Fibroblast of lung (primary cell): ENCODE measurements at regions not wholly inside any gene's neighbourhood (a gene's known extent, or its start where the extent isn't known, plus 50 kb on each side); places are given as distances from the start of the nearest gene placed in this dataset.

Source experiments
- DNase-seq, 2 donors: peaks; one replicate each; pipeline versions ENCODE4 v3.0.0 to v3.0.0-alpha.2; 2010; ENCODE audit warnings: low read depth in 2 of 2
- H2AFZ ChIP-seq: 2 replicates; pipeline ENCODE4 v1.5.1; 2012; ENCODE audit warnings: low read length, control low read depth, inconsistent platforms
- H3K27ac ChIP-seq: 2 replicates; pipeline ENCODE4 v1.5.1; 2011; ENCODE audit warnings: low read length, control low read depth; ENCODE audit not compliant: insufficient read depth
- H3K27me3 ChIP-seq: 2 replicates; pipeline ENCODE4 v1.5.1; 2011; ENCODE audit warnings: mild to moderate bottlenecking, low read length; ENCODE audit not compliant: control insufficient read depth, insufficient read depth
- H3K36me3 ChIP-seq: 2 replicates; pipeline ENCODE4 v1.5.1; 2011; ENCODE audit warnings: low read length; ENCODE audit not compliant: control insufficient read depth, insufficient read depth
- H3K4me1 ChIP-seq: 2 replicates; pipeline ENCODE4 v1.5.1; 2011; ENCODE audit warnings: low read length; ENCODE audit not compliant: control insufficient read depth, insufficient read depth; ENCODE audit errors: extremely low read depth
- H3K4me2 ChIP-seq: 2 replicates; pipeline ENCODE4 v1.5.1; 2011; ENCODE audit warnings: low read length, control low read depth; ENCODE audit not compliant: insufficient read depth; ENCODE audit errors: extremely low read depth
- H3K4me3 ChIP-seq, 4 experiments: fragments of 200-600 bp in 1 of 4; sonication (generic) in 1 of 4; replicated peaks in 1 of 4; 2 replicates each; pipeline ENCODE4 v1.5.1; 2011 to 2016; ENCODE audit warnings: low read length in 4 of 4, low read depth in 3 of 4, mild to moderate bottlenecking in 3 of 4, control low read depth in 2 of 4, inconsistent platforms in 1 of 4, mixed read lengths in 1 of 4; ENCODE audit not compliant: insufficient read depth in 1 of 4; ENCODE audit errors: control extremely low read depth in 1 of 4
- H3K79me2 ChIP-seq: 2 replicates; pipeline ENCODE4 v1.5.1; 2012; ENCODE audit warnings: mild to moderate bottlenecking, low read length, inconsistent platforms; ENCODE audit not compliant: control insufficient read depth, insufficient read depth
- H3K9ac ChIP-seq: 2 replicates; pipeline ENCODE4 v1.5.1; 2011; ENCODE audit warnings: mild to moderate bottlenecking, low read length, control low read depth; ENCODE audit not compliant: insufficient read depth
- H3K9me3 ChIP-seq: 2 replicates; pipeline ENCODE4 v1.5.1; 2012; ENCODE audit warnings: low read depth, low read length; ENCODE audit not compliant: control insufficient read depth, insufficient read depth
- H4K20me1 ChIP-seq: 2 replicates; pipeline ENCODE4 v1.5.1; 2011; ENCODE audit warnings: low read length; ENCODE audit not compliant: control insufficient read depth, insufficient read depth; ENCODE audit errors: extremely low read depth
- EZH2 ChIP-seq: IDR thresholded peaks from 2 replicates; pipeline ENCODE4 v1.5.1; 2012; ENCODE audit warnings: low read length, control low read depth, mild to moderate bottlenecking; ENCODE audit errors: missing control alignments
- TF ChIP-seq, protein P1 (sequence below), 2 donors: IDR thresholded peaks in 1 of 2; conservative IDR thresholded peaks in 1 of 2; 1 replicate in 1 of 2; 2 replicates in 1 of 2; pipeline ENCODE4 v1.5.1; 2011 to 2012; ENCODE audit warnings: low read length in 2 of 2, control low read depth in 1 of 2, inconsistent platforms in 1 of 2, low read depth in 1 of 2, mild to moderate bottlenecking in 1 of 2

DNA sequence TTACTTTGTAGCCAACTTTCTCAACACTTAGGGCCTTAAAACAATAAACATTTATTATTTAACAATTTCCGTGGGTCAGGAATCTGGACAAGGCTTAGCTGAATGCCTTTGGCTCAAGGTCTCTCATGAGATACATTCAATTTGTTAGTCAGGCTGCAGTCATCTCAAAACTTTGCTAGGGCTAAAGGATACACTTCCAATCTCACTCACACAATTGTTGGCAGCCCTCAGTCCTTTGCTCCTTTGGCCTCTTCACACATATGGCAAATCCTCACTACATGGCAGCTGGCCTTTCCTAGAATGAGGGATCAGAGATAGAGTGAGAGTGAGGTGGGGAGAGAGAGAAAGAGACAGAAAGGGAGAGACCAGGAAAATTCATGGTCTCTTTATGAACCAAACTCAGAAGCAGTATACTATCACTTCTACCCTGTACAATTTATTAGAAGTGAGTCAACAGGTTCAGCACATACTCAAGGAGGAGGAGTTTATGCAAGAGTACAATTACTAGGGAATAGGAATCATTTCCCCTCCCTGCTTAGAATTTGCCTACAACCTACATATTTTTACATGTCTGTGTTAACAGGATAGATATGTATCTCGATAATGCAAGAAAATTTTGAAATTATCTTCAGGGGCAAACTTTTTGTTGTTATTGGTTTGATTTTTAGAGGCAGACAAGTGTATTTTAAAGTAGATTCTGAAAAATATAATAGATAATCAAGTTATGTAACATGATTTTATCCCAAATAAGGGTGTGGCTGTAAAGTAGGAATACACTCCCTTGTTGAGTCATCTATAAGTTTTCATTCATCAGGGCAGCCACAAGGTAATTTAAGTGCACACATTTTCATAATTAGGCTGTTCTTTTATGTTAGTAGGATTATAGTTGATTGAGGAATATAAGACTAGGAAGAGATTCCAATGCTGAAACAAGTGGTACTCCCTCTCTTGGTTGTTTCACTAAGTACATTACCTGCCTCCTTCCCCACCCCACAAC is 85.9 kb upstream of the HMGCLL1 start:
- no peaks in the 10 kb centered on the region for H3K9me3 ChIP-seq
- H3K27ac ChIP-seq: no peak overlapping the region
- no peaks in the 10 kb centered on the region for H3K79me2 ChIP-seq
- TF ChIP-seq, protein P1, sequence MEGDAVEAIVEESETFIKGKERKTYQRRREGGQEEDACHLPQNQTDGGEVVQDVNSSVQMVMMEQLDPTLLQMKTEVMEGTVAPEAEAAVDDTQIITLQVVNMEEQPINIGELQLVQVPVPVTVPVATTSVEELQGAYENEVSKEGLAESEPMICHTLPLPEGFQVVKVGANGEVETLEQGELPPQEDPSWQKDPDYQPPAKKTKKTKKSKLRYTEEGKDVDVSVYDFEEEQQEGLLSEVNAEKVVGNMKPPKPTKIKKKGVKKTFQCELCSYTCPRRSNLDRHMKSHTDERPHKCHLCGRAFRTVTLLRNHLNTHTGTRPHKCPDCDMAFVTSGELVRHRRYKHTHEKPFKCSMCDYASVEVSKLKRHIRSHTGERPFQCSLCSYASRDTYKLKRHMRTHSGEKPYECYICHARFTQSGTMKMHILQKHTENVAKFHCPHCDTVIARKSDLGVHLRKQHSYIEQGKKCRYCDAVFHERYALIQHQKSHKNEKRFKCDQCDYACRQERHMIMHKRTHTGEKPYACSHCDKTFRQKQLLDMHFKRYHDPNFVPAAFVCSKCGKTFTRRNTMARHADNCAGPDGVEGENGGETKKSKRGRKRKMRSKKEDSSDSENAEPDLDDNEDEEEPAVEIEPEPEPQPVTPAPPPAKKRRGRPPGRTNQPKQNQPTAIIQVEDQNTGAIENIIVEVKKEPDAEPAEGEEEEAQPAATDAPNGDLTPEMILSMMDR (conservative IDR thresholded peaks at IDR 0.05 in 1 of 2, IDR thresholded peaks at IDR 0.05 in 1 of 2; ENCODE audit: low read depth in 1 of 2, low read length in 2 of 2): no peak
- TF ChIP-seq EZH2: no peak
- no peaks in the 10 kb centered on the region for H4K20me1 ChIP-seq
- no peak overlapping the region for H3K9ac ChIP-seq
- no peak overlapping the region for H3K4me2 ChIP-seq
- H3K36me3 ChIP-seq: no peaks in the 10 kb centered on the region
- no peak for DNase-seq
- no peaks in the 10 kb centered on the region for H3K27me3 ChIP-seq
- no peak overlapping the region for H2AFZ ChIP-seq
- no peaks in the 10 kb centered on the region for H3K4me1 ChIP-seq
- H3K4me3 ChIP-seq: no peak overlapping the region

DNA sequence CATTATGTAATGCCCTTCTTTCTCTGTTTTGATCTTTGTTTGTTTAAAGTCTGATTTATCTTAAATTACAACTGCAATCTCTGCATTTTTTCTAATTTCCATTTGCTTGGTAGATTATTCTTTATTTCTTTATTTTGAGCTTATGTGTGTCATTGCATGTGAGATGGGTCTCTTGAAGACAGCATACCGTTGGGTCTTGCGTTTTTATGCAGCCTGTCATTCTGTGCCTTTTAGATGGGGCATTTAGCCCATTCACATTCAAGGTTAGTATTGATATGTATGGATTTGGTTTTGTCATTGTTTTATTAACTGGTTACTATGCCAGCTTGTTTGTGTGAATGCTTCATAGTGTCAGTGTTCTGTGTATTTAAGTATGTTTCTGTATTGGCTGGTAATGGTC is 84.9 kb upstream of the HMGCLL1 start:
- DNase-seq: no peak
- Histone ChIP-seq H3K79me2 (no peaks in the 10 kb centered on the region), H4K20me1 (no peaks in the 10 kb centered on the region), H3K4me3 (no peak overlapping the region), H3K36me3 (no peaks in the 10 kb centered on the region), H3K9ac (no peak overlapping the region), H2AFZ (no peak overlapping the region), H3K27me3 (no peaks in the 10 kb centered on the region), H3K9me3 (no peaks in the 10 kb centered on the region), H3K27ac (no peak overlapping the region), H3K4me2 (no peak overlapping the region), H3K4me1 (no peaks in the 10 kb centered on the region)
- TF ChIP-seq EZH2: no peak
- TF ChIP-seq, protein P1 (conservative IDR thresholded peaks at IDR 0.05 in 1 of 2, IDR thresholded peaks at IDR 0.05 in 1 of 2; ENCODE audit: low read depth in 1 of 2, low read length in 2 of 2): no peak

DNA sequence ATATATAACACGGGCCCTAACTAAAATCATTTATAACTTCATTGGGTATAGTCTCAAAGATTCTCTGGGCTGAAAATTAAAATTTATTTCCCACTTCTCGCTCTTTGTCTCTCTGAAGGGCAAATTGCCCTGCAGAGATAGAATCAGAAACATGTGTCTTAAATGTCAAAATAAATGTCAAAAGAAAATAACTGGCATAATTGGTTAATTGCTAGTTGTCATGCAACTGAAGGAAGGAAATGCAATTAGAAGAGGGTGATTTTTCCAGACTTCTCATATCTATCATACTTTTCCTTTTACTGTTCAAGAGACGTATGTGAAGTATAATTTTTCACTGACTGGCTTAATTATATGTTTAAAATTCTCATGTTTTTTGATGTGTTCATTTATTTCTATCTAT is 80.3 kb upstream of the HMGCLL1 start:
- Histone ChIP-seq H2AFZ (no peak overlapping the region), H4K20me1 (no peaks in the 10 kb centered on the region), H3K4me3 (no peak overlapping the region), H3K4me1 (no peaks in the 10 kb centered on the region), H3K36me3 (no peaks in the 10 kb centered on the region), H3K4me2 (no peak overlapping the region), H3K9me3 (no peaks in the 10 kb centered on the region), H3K27me3 (no peaks in the 10 kb centered on the region), H3K27ac (no peak overlapping the region), H3K9ac (no peak overlapping the region), H3K79me2 (no peaks in the 10 kb centered on the region)
- TF ChIP-seq, protein P1 (conservative IDR thresholded peaks at IDR 0.05 in 1 of 2, IDR thresholded peaks at IDR 0.05 in 1 of 2; ENCODE audit: low read depth in 1 of 2, low read length in 2 of 2): no peak
- no peak for TF ChIP-seq EZH2
- DNase-seq: no peak
